SH-SY5Y (cell line): ENCODE measurements at regions not wholly inside any gene's neighbourhood (a gene's known extent, or its start where the extent isn't known, plus 50 kb on each side); places are given as distances from the start of the nearest gene placed in this dataset.

Source experiments
- GATA2 ChIP-seq: IDR thresholded peaks from 2 replicates; pipeline ENCODE4 v1.6.1; 2011; ENCODE audit warnings: mild to moderate bottlenecking, low read depth, low read length
- GATA3 ChIP-seq: IDR thresholded peaks from 2 replicates; pipeline ENCODE4 v1.6.1; 2011; ENCODE audit warnings: low read depth, mild to moderate bottlenecking, low read length, moderate library complexity

DNA sequence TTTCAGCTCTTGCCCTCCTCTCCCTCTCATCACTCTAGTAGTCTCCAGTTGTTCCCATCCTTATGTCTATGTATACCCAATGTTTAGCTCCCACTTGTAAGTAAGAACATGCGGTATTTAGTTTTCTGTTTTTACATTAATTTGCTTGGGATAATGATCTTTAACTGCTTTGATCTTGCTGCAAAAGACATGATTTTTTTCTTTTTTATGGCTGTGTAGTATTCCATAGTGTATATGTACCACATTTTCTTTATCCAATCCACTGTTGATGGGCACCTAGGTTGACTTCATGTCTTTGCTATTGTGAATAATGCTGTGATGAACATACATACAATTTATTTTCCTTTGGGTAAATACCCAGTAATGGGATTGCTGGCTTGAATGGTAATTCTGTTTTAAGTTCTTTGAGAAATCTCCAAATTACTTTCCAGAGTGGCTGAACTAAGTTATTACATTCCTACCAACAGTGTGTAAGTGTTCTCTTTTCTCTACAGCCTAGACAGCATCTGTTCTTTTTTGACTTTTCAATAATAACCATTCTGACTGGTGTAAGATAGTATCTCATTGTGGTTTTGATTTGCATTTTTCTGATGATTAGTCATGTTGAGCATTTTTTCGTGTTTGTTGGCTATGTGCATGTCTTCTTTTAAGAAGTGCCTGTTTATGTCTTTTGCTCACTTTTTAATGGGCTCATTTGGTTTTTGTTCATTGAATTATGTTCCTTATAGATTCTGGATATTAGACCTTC is 179.6 kb upstream of the SLC39A10 start:
- TF ChIP-seq GATA3 (no peak), GATA2 (no peak)
